ENCODE measurements at regions not wholly inside any gene's neighbourhood (a gene's known extent, or its start where the extent isn't known, plus 50 kb on each side); places are given as distances from the start of the nearest gene placed in this dataset.

GRCh38 chr1:88581703-88582102 lies 102.4 kb upstream of the PKN2 start:
- TF ChIP-seq CTCF (conservative IDR thresholded peaks at IDR 0.05) (no peak), ZFX (IDR thresholded peaks at IDR 0.05) (no peak)

Data from C4-2B (cell line).